ENCODE measurements at regions not wholly inside any gene's neighbourhood (a gene's known extent, or its start where the extent isn't known, plus 50 kb on each side); places are given as distances from the start of the nearest gene placed in this dataset.

DNA sequence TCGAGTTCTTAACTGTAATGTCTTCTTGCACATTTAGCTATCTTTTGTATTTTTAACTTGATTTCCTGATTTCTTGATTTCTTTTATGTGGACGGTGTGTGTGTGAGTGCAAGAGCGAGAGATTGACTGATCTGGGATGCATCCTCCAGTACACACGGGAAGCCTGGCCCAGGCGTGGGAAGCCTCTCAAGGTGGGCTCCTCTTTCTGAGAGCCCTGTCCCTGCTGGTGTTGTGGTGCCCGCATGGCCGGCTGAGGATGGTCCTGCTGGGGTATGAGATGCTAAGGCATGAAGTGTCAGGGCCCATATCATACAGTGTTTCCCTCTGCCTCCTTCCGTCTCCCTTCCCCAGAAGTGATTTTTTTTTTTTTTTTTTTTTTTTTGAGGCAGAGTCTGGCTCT, 130.8 kb upstream of the TCERG1L start:
- TF ChIP-seq CTCF (IDR thresholded peaks at IDR 0.05; ENCODE audit: low read depth, low read length), result no peak
- DNase-seq (ENCODE audit: low read depth in 2 of 2), result no peak

DNA sequence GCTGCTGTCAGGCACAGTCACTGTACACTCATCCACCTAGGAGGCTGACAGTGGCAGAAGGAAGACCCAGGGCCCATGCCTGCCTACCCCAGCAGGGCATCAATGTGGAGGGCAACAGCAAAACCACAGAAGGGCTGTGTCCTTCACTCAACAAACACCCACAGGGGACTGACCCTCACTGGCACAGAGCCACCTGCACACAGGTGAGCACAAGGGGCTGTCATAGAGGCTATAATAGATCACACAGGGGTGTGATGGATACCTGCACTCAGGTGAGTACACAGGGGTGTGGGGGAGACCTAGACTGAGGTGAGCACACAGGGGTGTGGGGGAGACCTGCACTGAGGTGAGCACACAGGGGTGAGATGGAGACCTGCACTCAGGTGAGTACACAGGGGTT, 132.8 kb upstream of the TCERG1L start:
- DNase-seq (ENCODE audit: low read depth in 2 of 2), result no peak
- no peak for TF ChIP-seq CTCF (IDR thresholded peaks at IDR 0.05; ENCODE audit: low read depth, low read length)
- H3K4me3 ChIP-seq (replicated peaks in 1 of 2; ENCODE audit: low read depth in 2 of 2, low read length in 2 of 2), result no peak overlapping the region

More for the DNA sequence above, 130.8 kb upstream of the TCERG1L start:
- no peak overlapping the region for H3K4me3 ChIP-seq (replicated peaks in 1 of 2; ENCODE audit: low read depth in 2 of 2, low read length in 2 of 2)

DNA sequence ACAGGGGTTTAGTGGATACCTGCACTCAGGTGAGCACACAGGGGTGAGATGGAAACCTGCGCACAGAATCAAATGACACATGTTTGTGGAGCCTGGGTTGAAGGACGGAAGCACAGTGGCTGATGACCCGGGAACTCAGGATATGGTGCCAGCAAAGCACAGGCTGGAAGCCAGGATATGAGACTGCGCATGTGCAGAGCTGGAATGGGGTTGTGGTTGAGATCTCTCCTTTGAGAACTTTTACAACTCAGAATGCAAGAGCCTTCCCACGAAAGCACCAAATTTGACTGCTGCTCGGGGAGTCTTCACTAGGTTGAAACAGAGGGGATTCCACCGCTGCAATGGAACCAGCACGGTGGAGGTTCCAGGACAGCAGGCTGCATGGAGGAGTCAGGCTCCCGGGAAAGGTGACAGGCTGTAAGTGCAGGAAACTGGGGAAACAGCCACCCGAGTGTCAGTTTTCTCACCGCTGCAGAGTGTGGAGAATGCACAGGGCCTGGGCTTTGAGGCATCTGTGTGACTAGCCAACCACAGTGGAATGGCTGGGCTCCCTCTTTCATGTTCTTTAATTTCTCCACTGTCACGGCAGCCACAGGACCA, 133.4 kb upstream of the TCERG1L start:
- no peak for TF ChIP-seq CTCF (IDR thresholded peaks at IDR 0.05; ENCODE audit: low read depth, low read length)
- no peak for DNase-seq (ENCODE audit: low read depth in 2 of 2)
- H3K4me3 ChIP-seq (replicated peaks in 1 of 2; ENCODE audit: low read depth in 2 of 2, low read length in 2 of 2), result no peak overlapping the region

DNA sequence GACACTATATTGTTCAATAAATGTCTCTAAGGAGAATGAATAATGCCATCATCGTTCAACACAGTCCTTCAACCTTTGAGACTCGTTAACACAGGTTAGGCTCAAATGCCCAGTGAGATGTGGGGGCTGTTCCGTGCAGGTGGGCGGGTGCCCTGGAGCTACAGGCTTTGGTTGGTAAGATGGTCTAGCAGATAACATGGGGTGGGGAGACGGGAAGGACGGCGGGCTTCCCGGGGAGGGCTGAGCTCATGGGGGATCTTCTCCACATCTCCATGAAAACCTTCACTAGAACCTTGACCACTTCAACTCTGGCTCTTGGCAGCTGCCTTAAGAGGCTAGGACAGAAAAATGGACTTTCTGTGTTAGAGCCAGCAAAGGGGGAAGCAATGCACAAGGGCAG, 134.1 kb upstream of the TCERG1L start:
- H3K4me3 ChIP-seq (replicated peaks in 1 of 2; ENCODE audit: low read depth in 2 of 2, low read length in 2 of 2), result no peak overlapping the region
- no peak for DNase-seq (ENCODE audit: low read depth in 2 of 2)
- TF ChIP-seq CTCF (IDR thresholded peaks at IDR 0.05; ENCODE audit: low read depth, low read length), result no peak

DNA sequence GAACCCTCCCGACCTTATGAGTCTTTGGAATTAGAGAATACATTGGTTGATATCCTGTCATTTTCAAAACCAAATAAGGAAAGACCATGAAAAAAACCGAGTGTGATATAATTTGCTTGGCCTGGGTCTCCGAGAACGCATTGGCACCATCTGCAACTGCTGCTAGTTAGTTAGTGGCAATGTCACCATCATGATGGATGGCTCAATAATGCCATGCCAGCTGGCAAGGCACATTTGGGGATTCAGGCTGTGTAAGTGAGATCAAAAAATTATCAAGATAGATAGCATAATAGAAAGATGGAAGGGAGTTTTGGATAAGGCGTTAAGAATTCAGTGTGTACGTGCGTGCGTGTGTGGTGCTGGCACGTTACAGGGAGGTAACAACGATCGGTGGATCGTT, 134.7 kb upstream of the TCERG1L start:
- no peak for TF ChIP-seq CTCF (IDR thresholded peaks at IDR 0.05; ENCODE audit: low read depth, low read length)
- DNase-seq (ENCODE audit: low read depth in 2 of 2), result no peak
- no peak overlapping the region for H3K4me3 ChIP-seq (replicated peaks in 1 of 2; ENCODE audit: low read depth in 2 of 2, low read length in 2 of 2)

- DNase-seq (ENCODE audit: low read depth in 2 of 2), result no peak
- TF ChIP-seq CTCF (IDR thresholded peaks at IDR 0.05; ENCODE audit: low read depth, low read length), result no peak
- H3K4me3 ChIP-seq (replicated peaks in 1 of 2; ENCODE audit: low read depth in 2 of 2, low read length in 2 of 2), result no peak overlapping the region
These were observed 136.7 kb upstream of the TCERG1L start for GRCh38 chr10:131448171-131448570.

DNA sequence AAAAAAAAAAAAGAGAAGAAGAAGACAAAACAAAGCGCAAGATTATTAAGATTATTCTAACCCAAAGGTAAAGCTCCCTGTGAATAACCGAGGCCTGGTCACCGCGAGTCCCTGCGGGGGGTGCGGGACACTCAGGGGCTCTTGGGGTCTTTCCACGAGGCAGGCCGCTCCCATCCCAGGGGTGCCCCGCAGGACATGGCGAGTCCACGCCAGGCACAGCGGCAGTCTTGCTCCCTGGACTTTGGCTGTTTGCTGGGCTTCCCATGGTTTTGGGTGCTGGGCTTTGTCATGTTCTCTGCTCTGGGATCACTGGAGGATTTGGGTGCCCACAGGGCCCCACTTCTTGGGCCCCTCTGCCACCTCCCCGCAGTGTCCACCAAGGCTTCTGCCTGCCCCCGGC, 137.4 kb upstream of the TCERG1L start:
- no peak overlapping the region for H3K4me3 ChIP-seq (replicated peaks in 1 of 2; ENCODE audit: low read depth in 2 of 2, low read length in 2 of 2)
- no peak for DNase-seq (ENCODE audit: low read depth in 2 of 2)
- TF ChIP-seq CTCF (IDR thresholded peaks at IDR 0.05; ENCODE audit: low read depth, low read length), result no peak

All from cardiac fibroblast (primary cell).